ENCODE measurements at regions not wholly inside any gene's neighbourhood (a gene's known extent, or its start where the extent isn't known, plus 50 kb on each side); places are given as distances from the start of the nearest gene placed in this dataset.

DNA sequence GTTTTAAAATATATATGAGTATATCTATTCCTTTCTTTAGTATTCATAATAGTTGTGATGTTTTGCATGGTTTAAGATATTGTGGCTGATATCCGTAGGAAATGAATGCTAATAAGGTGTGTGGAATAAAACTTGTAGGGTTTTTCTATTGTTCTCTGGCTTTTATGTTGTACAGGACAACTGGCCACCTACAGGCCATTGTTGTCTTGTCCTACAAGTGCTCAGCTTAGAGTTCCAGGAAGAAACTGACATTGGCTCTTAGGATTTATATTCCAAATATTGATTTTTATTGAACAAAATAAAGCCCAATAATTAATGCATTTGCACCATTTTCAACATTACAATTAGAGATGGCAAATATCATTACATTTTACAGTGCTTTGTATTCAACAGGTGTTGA, 512.8 kb upstream of the TENM4 start:
- H3K4me1 ChIP-seq (ENCODE audit: insufficient read depth, low read length): no peaks in the 10 kb centered on the region
- H3K79me2 ChIP-seq (ENCODE audit: insufficient read depth, low read length): no peaks in the 10 kb centered on the region
- H3K27me3 Mint-ChIP-seq (ENCODE audit: low read depth): no peaks in the 10 kb centered on the region; the same call in 1 of the 2 replicates
- H3K4me3 Mint-ChIP-seq: no peak overlapping the region
- TF ChIP-seq, protein P1, sequence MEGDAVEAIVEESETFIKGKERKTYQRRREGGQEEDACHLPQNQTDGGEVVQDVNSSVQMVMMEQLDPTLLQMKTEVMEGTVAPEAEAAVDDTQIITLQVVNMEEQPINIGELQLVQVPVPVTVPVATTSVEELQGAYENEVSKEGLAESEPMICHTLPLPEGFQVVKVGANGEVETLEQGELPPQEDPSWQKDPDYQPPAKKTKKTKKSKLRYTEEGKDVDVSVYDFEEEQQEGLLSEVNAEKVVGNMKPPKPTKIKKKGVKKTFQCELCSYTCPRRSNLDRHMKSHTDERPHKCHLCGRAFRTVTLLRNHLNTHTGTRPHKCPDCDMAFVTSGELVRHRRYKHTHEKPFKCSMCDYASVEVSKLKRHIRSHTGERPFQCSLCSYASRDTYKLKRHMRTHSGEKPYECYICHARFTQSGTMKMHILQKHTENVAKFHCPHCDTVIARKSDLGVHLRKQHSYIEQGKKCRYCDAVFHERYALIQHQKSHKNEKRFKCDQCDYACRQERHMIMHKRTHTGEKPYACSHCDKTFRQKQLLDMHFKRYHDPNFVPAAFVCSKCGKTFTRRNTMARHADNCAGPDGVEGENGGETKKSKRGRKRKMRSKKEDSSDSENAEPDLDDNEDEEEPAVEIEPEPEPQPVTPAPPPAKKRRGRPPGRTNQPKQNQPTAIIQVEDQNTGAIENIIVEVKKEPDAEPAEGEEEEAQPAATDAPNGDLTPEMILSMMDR (conservative IDR thresholded peaks at IDR 0.05): no peak; the same call in 1 of the 3 replicates
- no peak for DNase-seq
- peaks cover 2 to 4% of the 10 kb centered on the region in 2 experiments; a peak in 1 of 4 replicates for H3K4me1 Mint-ChIP-seq
- H3K14ac ChIP-seq (ENCODE audit: insufficient read depth, low read length): no peak overlapping the region
- H3K23me2 ChIP-seq (ENCODE audit: insufficient read length, low read depth, low read length, poor library complexity, severe bottlenecking): no peaks in the 10 kb centered on the region
- peaks cover 3 to 9% of the 10 kb centered on the region in 2 experiments for H3K9me3 Mint-ChIP-seq
- peaks cover 4% of the 10 kb centered on the region in 3 experiments; a peak in 5 of 7 replicates for H3K36me3 Mint-ChIP-seq (ENCODE audit: insufficient read depth in 1 of 3, low read depth in 3 of 3)
- no peaks in the 10 kb centered on the region for H4K20me1 ChIP-seq (ENCODE audit: control insufficient read depth, insufficient read depth, insufficient read length)
- H3K27ac Mint-ChIP-seq: no peak overlapping the region
- H3K27ac ChIP-seq (ENCODE audit: insufficient read length, low read depth, low read length): no peak overlapping the region
- H3K9ac ChIP-seq (ENCODE audit: extremely low read depth, insufficient read length, low read length): no peak overlapping the region
- H2BK20ac ChIP-seq (ENCODE audit: low read depth, low read length, poor library complexity, severe bottlenecking): no peak overlapping the region
- H2AFZ ChIP-seq (ENCODE audit: low read length): no peak overlapping the region
- no peak overlapping the region for H2AK5ac ChIP-seq (ENCODE audit: insufficient read length, low read length)
- no CpG with 5 or more reads among the region's 1 CpG for WGBS (ENCODE audit: extremely low coverage, insufficient read length, low lambda C conversion rate)
- no peak overlapping the region for H2BK12ac ChIP-seq (ENCODE audit: insufficient read length, low read depth, low read length)
- H2BK15ac ChIP-seq (ENCODE audit: low read depth, low read length): no peak overlapping the region
- no peak overlapping the region for H3T11ph ChIP-seq (ENCODE audit: low read length)
- H3K4me2 ChIP-seq (ENCODE audit: insufficient read depth, insufficient read length, low read length): no peak overlapping the region
- H3K56ac ChIP-seq (ENCODE audit: insufficient read length, low read depth, low read length): no peak overlapping the region
- H4K91ac ChIP-seq (ENCODE audit: insufficient read length, low read depth, low read length): no peak overlapping the region
- no peaks in the 10 kb centered on the region for H3K79me1 ChIP-seq (ENCODE audit: insufficient read depth, low read depth, low read length, poor library complexity, severe bottlenecking)
- H2BK120ac ChIP-seq (ENCODE audit: low read depth, low read length, poor library complexity, severe bottlenecking): no peak overlapping the region
- peaks cover 3% of the 10 kb centered on the region for H3K9me3 ChIP-seq (ENCODE audit: control insufficient read depth, low read depth, low read length)
- no peak overlapping the region for H4K5ac ChIP-seq (ENCODE audit: insufficient read length, low read depth, low read length)
- H3K18ac ChIP-seq (ENCODE audit: insufficient read length, low read depth, low read length): no peak overlapping the region
- H4K8ac ChIP-seq (replicated peaks; ENCODE audit: insufficient read length, low read depth, low read length): no peak overlapping the region
- H3K27me3 ChIP-seq (ENCODE audit: insufficient read depth, low read length): no peaks in the 10 kb centered on the region
- no peak overlapping the region for H3K4ac ChIP-seq (ENCODE audit: low read depth, low read length)
- H3K23ac ChIP-seq (ENCODE audit: insufficient read length, low read depth, low read length): no peak overlapping the region
- H2BK5ac ChIP-seq (ENCODE audit: insufficient read length, low read length): no peak overlapping the region

Measured in H9 (cell line).